HFF-Myc (cell line): ENCODE measurements at regions not wholly inside any gene's neighbourhood (a gene's known extent, or its start where the extent isn't known, plus 50 kb on each side); places are given as distances from the start of the nearest gene placed in this dataset.

ENCODE experiments used
- DNase-seq: peaks from one replicate; pipeline ENCODE4 v3.0.0-alpha.2; 2011; ENCODE audit warnings: low read depth; ENCODE audit errors: extremely low read depth
- H3K4me3 ChIP-seq: replicated peaks from 2 replicates; pipeline ENCODE4 v1.5.1; 2011; ENCODE audit warnings: low read depth, mild to moderate bottlenecking, control low read depth, low read length
- TF ChIP-seq, protein P1 (sequence below): IDR thresholded peaks from 2 replicates; pipeline ENCODE4 v1.5.1; 2012; ENCODE audit warnings: mild to moderate bottlenecking, low read depth, low read length, control low read depth; ENCODE audit errors: missing control alignments

DNA sequence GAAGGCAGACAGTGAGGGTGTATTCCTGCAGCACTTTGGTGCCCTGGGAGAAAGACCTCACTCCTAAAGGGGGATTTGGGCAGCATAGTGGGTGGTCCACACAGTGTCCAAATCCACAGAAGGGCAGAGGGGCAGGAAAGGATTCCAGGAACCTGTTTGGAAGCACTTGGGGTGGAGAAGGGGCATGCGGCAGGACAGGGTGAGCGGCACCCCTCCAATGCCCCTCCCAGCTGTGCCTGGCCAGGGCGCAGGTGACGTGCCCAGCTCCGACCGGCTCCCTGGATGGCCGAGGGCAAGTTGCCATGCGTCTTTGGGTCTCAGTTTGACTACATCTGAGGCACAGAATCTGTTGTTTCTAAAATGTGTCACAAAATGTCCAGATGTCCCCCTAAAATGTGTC is 66.5 kb upstream of the HMX1 start:
- TF ChIP-seq, protein P1, sequence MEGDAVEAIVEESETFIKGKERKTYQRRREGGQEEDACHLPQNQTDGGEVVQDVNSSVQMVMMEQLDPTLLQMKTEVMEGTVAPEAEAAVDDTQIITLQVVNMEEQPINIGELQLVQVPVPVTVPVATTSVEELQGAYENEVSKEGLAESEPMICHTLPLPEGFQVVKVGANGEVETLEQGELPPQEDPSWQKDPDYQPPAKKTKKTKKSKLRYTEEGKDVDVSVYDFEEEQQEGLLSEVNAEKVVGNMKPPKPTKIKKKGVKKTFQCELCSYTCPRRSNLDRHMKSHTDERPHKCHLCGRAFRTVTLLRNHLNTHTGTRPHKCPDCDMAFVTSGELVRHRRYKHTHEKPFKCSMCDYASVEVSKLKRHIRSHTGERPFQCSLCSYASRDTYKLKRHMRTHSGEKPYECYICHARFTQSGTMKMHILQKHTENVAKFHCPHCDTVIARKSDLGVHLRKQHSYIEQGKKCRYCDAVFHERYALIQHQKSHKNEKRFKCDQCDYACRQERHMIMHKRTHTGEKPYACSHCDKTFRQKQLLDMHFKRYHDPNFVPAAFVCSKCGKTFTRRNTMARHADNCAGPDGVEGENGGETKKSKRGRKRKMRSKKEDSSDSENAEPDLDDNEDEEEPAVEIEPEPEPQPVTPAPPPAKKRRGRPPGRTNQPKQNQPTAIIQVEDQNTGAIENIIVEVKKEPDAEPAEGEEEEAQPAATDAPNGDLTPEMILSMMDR = no peak
- no peak overlapping the region for H3K4me3 ChIP-seq
- DNase-seq = no peak

DNA sequence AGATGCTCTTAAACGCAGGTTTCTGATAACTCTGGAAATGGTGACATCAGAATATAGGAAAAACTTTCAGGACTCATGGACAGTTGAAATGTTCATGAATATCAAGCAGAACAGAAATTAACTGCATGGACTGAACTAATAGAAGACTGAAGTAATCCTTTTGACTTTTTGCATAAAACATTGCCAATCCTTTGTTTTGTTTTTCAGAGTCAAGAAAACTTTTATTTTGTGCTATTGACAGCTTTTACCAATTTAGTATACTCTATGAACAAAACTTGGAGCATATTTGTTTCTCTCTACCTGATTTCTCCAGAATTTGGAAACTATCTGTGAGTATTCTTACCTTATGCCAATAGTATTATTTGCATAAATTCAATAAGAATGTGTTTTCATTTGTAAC is 61.2 kb upstream of the HMX1 start:
- TF ChIP-seq, protein P1 = no peak
- DNase-seq = no peak
- no peak overlapping the region for H3K4me3 ChIP-seq

GRCh38 chr4:8928074-8928473 is 56.4 kb upstream of the HMX1 start:
- H3K4me3 ChIP-seq = no peak overlapping the region
- TF ChIP-seq, protein P1 = no peak
- DNase-seq = no peak

DNA sequence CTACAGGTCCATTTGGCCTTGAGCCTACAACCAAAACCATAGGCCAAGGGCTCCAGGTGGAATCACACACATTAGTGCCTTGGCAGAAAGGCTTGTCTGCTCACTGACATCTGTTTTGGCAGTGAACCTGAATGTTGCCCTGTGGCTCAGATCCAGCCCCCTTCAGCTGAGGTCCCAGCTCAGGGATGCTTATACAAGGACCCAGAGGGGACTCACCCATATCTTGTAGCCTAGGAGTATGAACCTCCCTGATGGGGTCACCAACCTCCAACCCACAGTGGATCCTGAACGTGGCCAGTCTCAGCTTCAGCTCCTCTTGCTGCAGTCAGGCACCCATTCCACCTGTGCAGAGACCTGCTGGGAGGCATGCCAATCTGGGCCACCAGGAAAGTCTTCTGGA is 50.8 kb upstream of the HMX1 start:
- TF ChIP-seq, protein P1 = no peak
- no peak for DNase-seq
- H3K4me3 ChIP-seq = no peak overlapping the region

- no peak overlapping the region for H3K4me3 ChIP-seq
- DNase-seq = no peak
- TF ChIP-seq, protein P1 = no peak
Observed at GRCh38 chr4:8921465-8921864, 49.8 kb upstream of the HMX1 start.
